H9 (cell line): ENCODE measurements at regions not wholly inside any gene's neighbourhood (a gene's known extent, or its start where the extent isn't known, plus 50 kb on each side); places are given as distances from the start of the nearest gene placed in this dataset.

Experiments
- DNase-seq: peaks from one replicate; pipeline ENCODE4 v3.0.0-alpha.2; 2017
- H2AFZ ChIP-seq: one replicate; pipeline ENCODE4 v1.6.1; 2013; ENCODE audit warnings: mild to moderate bottlenecking, low read length, control low read depth, moderate library complexity
- H2AK5ac ChIP-seq: 2 replicates; pipeline ENCODE4 v1.6.1; 2013; ENCODE audit warnings: low read length, control low read depth, mixed read lengths; ENCODE audit not compliant: insufficient read length
- H2BK120ac ChIP-seq: one replicate; pipeline ENCODE4 v1.6.1; 2013; ENCODE audit warnings: low read depth, mild to moderate bottlenecking, low read length, control low read depth, inconsistent platforms; ENCODE audit not compliant: poor library complexity, severe bottlenecking
- H2BK12ac ChIP-seq: 2 replicates; pipeline ENCODE4 v1.6.1; 2013; ENCODE audit warnings: low read length, control low read depth, mixed read lengths, low read depth; ENCODE audit not compliant: insufficient read length
- H2BK15ac ChIP-seq: 2 replicates; pipeline ENCODE4 v1.6.1; 2013; ENCODE audit warnings: low read depth, low read length, control low read depth
- H2BK20ac ChIP-seq: one replicate; pipeline ENCODE4 v1.6.1; 2013; ENCODE audit warnings: low read depth, mild to moderate bottlenecking, low read length, control low read depth, inconsistent platforms; ENCODE audit not compliant: poor library complexity, severe bottlenecking
- H2BK5ac ChIP-seq: 2 replicates; pipeline ENCODE4 v1.6.1; 2013; ENCODE audit warnings: low read length, control low read depth, mixed read lengths; ENCODE audit not compliant: insufficient read length
- H3K14ac ChIP-seq: 2 replicates; pipeline ENCODE4 v1.6.1; 2013; ENCODE audit warnings: low read length, control low read depth; ENCODE audit not compliant: insufficient read depth
- H3K18ac ChIP-seq: 2 replicates; pipeline ENCODE4 v1.6.1; 2013; ENCODE audit warnings: low read depth, mild to moderate bottlenecking, mixed read lengths, low read length, control low read depth; ENCODE audit not compliant: insufficient read length
- H3K23ac ChIP-seq: 2 replicates; pipeline ENCODE4 v1.6.1; 2013; ENCODE audit warnings: low read length, control low read depth, mixed read lengths, low read depth; ENCODE audit not compliant: insufficient read length
- H3K23me2 ChIP-seq: 2 replicates; pipeline ENCODE4 v1.6.1; 2013; ENCODE audit warnings: low read depth, mild to moderate bottlenecking, mixed read lengths, low read length, control low read depth; ENCODE audit not compliant: insufficient read length, poor library complexity, severe bottlenecking
- H3K27ac ChIP-seq: 2 replicates; pipeline ENCODE4 v1.5.1; 2013; ENCODE audit warnings: low read length, control low read depth, mixed read lengths, low read depth; ENCODE audit not compliant: insufficient read length
- H3K27me3 ChIP-seq: 2 replicates; pipeline ENCODE4 v1.6.1; 2013; ENCODE audit warnings: low read length, control low read depth, inconsistent platforms; ENCODE audit not compliant: insufficient read depth
- H3K4ac ChIP-seq: 2 replicates; pipeline ENCODE4 v1.6.1; 2013; ENCODE audit warnings: low read depth, mild to moderate bottlenecking, control low read depth, inconsistent platforms, low read length, moderate library complexity
- H3K4me1 ChIP-seq: 2 replicates; pipeline ENCODE4 v1.6.1; 2013; ENCODE audit warnings: low read length, control low read depth, inconsistent platforms; ENCODE audit not compliant: insufficient read depth
- H3K4me2 ChIP-seq: 2 replicates; pipeline ENCODE4 v1.6.1; 2013; ENCODE audit warnings: low read length, control low read depth, mixed read lengths; ENCODE audit not compliant: insufficient read length, insufficient read depth
- H3K56ac ChIP-seq: 2 replicates; pipeline ENCODE4 v1.6.1; 2013; ENCODE audit warnings: low read depth, mild to moderate bottlenecking, mixed read lengths, low read length, control low read depth; ENCODE audit not compliant: insufficient read length
- H3K79me1 ChIP-seq: 2 replicates; pipeline ENCODE4 v1.6.1; 2013; ENCODE audit warnings: low read depth, mild to moderate bottlenecking, moderate library complexity, low read length, control low read depth, inconsistent platforms; ENCODE audit not compliant: insufficient read depth, poor library complexity, severe bottlenecking
- H3K79me2 ChIP-seq: 2 replicates; pipeline ENCODE4 v1.6.1; 2013; ENCODE audit warnings: low read length, control low read depth, inconsistent platforms; ENCODE audit not compliant: insufficient read depth
- H3K9ac ChIP-seq: 2 replicates; pipeline ENCODE4 v1.6.1; 2013; ENCODE audit warnings: low read length, control low read depth, mixed read lengths; ENCODE audit not compliant: insufficient read length; ENCODE audit errors: extremely low read depth
- H3K9me3 ChIP-seq: one replicate; pipeline ENCODE4 v1.6.1; 2013; ENCODE audit warnings: low read depth, low read length, inconsistent platforms; ENCODE audit not compliant: control insufficient read depth
- H3T11ph ChIP-seq: one replicate; pipeline ENCODE4 v1.6.1; 2013; ENCODE audit warnings: mild to moderate bottlenecking, low read length, control low read depth, inconsistent platforms
- H4K20me1 ChIP-seq: one replicate; pipeline ENCODE4 v1.6.1; 2013; ENCODE audit not compliant: control insufficient read depth, insufficient read length, insufficient read depth
- H4K5ac ChIP-seq: 2 replicates; pipeline ENCODE4 v1.6.1; 2013; ENCODE audit warnings: low read depth, mild to moderate bottlenecking, mixed read lengths, low read length, control low read depth; ENCODE audit not compliant: insufficient read length
- H4K8ac ChIP-seq: replicated peaks from 2 replicates; pipeline ENCODE4 v1.6.1; 2013; ENCODE audit warnings: low read length, control low read depth, mixed read lengths, low read depth; ENCODE audit not compliant: insufficient read length
- H4K91ac ChIP-seq: 2 replicates; pipeline ENCODE4 v1.6.1; 2013; ENCODE audit warnings: low read depth, mild to moderate bottlenecking, moderate library complexity, mixed read lengths, low read length, control low read depth; ENCODE audit not compliant: insufficient read length
- H3K27ac Mint-ChIP-seq, 3 experiments: 2 replicates in 2 of 3; 3 replicates in 1 of 3; pipeline ENCODE4 v1.8.0; 2020 to 2021; ENCODE audit warnings: mixed read lengths in 3 of 3, mild to moderate bottlenecking in 1 of 3, moderate library complexity in 1 of 3
- H3K27me3 Mint-ChIP-seq: 2 replicates; pipeline ENCODE4 v1.8.0; 2021; ENCODE audit warnings: low read depth, mild to moderate bottlenecking, moderate library complexity, mixed read lengths
- H3K36me3 Mint-ChIP-seq, 3 experiments: 2 replicates in 2 of 3; 3 replicates in 1 of 3; pipeline ENCODE4 v1.8.0; 2020 to 2021; ENCODE audit warnings: low read depth in 3 of 3, mixed read lengths in 3 of 3; ENCODE audit not compliant: insufficient read depth in 1 of 3
- H3K4me1 Mint-ChIP-seq, 2 experiments: 2 replicates each; pipeline ENCODE4 v1.8.0; 2020; ENCODE audit warnings: mixed read lengths in 2 of 2
- H3K4me3 Mint-ChIP-seq, 2 experiments: 2 replicates in 1 of 2; 3 replicates in 1 of 2; pipeline ENCODE4 v1.8.0; 2020 to 2021; ENCODE audit warnings: mild to moderate bottlenecking in 2 of 2, mixed read lengths in 2 of 2, moderate library complexity in 1 of 2
- H3K9me3 Mint-ChIP-seq, 2 experiments: 2 replicates in 1 of 2; 3 replicates in 1 of 2; pipeline ENCODE4 v1.8.0; 2020; ENCODE audit warnings: mild to moderate bottlenecking in 2 of 2, mixed read lengths in 2 of 2, moderate library complexity in 1 of 2
- CTCF ChIP-seq: fragments of 200-600 bp; sonication (generic); conservative IDR thresholded peaks from 3 replicates; pipeline ENCODE4 v1.8.0; 2021; ENCODE audit warnings: antibody characterized with exemption, mild to moderate bottlenecking
- WGBS: extraction: QIAGEN DNeasy Blood & Tissue Kit; methylation state at CpG from one replicate; pipeline ENCODE4 v1.1.7; 2013; ENCODE audit warnings: missing lambda C conversion rate, low lambda C conversion rate, mixed read lengths; ENCODE audit not compliant: insufficient read length; ENCODE audit errors: extremely low coverage; 5-methylcytosine and 5-hydroxymethylcytosine counted together

- H2BK15ac ChIP-seq = no peak overlapping the region
- peaks cover 0 to 2% (median 0%) of the 10 kb centered on the region in 3 experiments; a peak in 1 of 7 replicates for H3K36me3 Mint-ChIP-seq
- no peak overlapping the region for H3K9ac ChIP-seq
- H3K4ac ChIP-seq = no peak overlapping the region
- H3K9me3 Mint-ChIP-seq = no peaks in the 10 kb centered on the region
- H2BK5ac ChIP-seq = no peak overlapping the region
- no peak overlapping the region for H2BK20ac ChIP-seq
- H3K23me2 ChIP-seq = no peaks in the 10 kb centered on the region
- no CpG with 5 or more reads among the region's 2 CpGs for WGBS
- no peaks in the 10 kb centered on the region for H3K79me1 ChIP-seq
- H3K9me3 ChIP-seq = no peaks in the 10 kb centered on the region
- no peak overlapping the region for H3T11ph ChIP-seq
- H3K18ac ChIP-seq = no peak overlapping the region
- DNase-seq = no peak
- no peaks in the 10 kb centered on the region for H3K27me3 ChIP-seq
- H4K5ac ChIP-seq = no peak overlapping the region
- H3K4me2 ChIP-seq = no peak overlapping the region
- no peak for TF ChIP-seq CTCF
- H4K8ac ChIP-seq = no peak overlapping the region
- no peak overlapping the region for H2BK12ac ChIP-seq
- H2BK120ac ChIP-seq = no peak overlapping the region
- H3K79me2 ChIP-seq = no peaks in the 10 kb centered on the region
- H2AK5ac ChIP-seq = no peak overlapping the region
- no peak overlapping the region for H3K27ac Mint-ChIP-seq
- no peak overlapping the region for H4K91ac ChIP-seq
- no peak overlapping the region for H2AFZ ChIP-seq
- H3K23ac ChIP-seq = no peak overlapping the region
- H4K20me1 ChIP-seq = no peaks in the 10 kb centered on the region
- H3K4me1 Mint-ChIP-seq = peaks cover 6% of the 10 kb centered on the region in 2 experiments
- no peak overlapping the region for H3K27ac ChIP-seq
- no peak overlapping the region for H3K56ac ChIP-seq
- H3K4me1 ChIP-seq = no peaks in the 10 kb centered on the region; the same call in 1 of the 2 replicates
- no peak overlapping the region for H3K14ac ChIP-seq
- H3K4me3 Mint-ChIP-seq = no peak overlapping the region
- no peaks in the 10 kb centered on the region; the same call in 1 of the 2 replicates for H3K27me3 Mint-ChIP-seq
Measured at GRCh38 chr3:151560738-151561137, 99.9 kb upstream of the IGSF10 start.
